Tibial nerve (tissue), 4 donors: ENCODE measurements at regions not wholly inside any gene's neighbourhood (a gene's known extent, or its start where the extent isn't known, plus 50 kb on each side); places are given as distances from the start of the nearest gene placed in this dataset.

Experiments used
- DNase-seq, 2 donors: peaks; one replicate each; pipeline ENCODE4 v3.0.0-alpha.2; 2019; ENCODE audit warnings: low spot score in 2 of 2
- H3K27ac ChIP-seq, 4 donors: fragments of 200-600 bp; sonication (generic) in 3 of 4; one replicate each; pipeline ENCODE4 v1.5.1; 2017 to 2019; ENCODE audit warnings: mild to moderate bottlenecking in 1 of 4
- H3K27me3 ChIP-seq, 2 donors: fragments of 200-600 bp; sonication (generic) in 1 of 2; one replicate each; pipeline versions ENCODE4 v1.5.1 to v1.6.0; 2017 to 2019
- H3K36me3 ChIP-seq, 3 donors: fragments of 200-600 bp; sonication (generic); one replicate each; pipeline ENCODE4 v1.5.1; 2018 to 2019
- H3K4me1 ChIP-seq, 4 donors: fragments of 200-600 bp; sonication (generic) in 3 of 4; one replicate each; pipeline ENCODE4 v1.5.1; 2017 to 2019
- H3K4me3 ChIP-seq, 4 donors: fragments of 200-600 bp; sonication (generic) in 3 of 4; one replicate each; pipeline ENCODE4 v1.5.1; 2017 to 2019; ENCODE audit warnings: mild to moderate bottlenecking in 1 of 4, moderate library complexity in 1 of 4
- H3K9me3 ChIP-seq, 4 donors: fragments of 200-600 bp; sonication (generic) in 3 of 4; one replicate each; pipeline ENCODE4 v1.5.1; 2017 to 2019
- EP300 ChIP-seq, 2 donors: sonication (generic); formaldehyde crosslinking; IDR thresholded peaks; one replicate each; pipeline ENCODE4 v1.6.1; 2017; ENCODE audit warnings: antibody characterized with exemption in 2 of 2, mild to moderate bottlenecking in 1 of 2
- POLR2A ChIP-seq, 2 donors: fragments of 450-650 bp; IDR thresholded peaks; one replicate each; pipeline ENCODE4 v1.6.1; 2017; ENCODE audit warnings: antibody characterized with exemption in 2 of 2, mild to moderate bottlenecking in 2 of 2, moderate library complexity in 2 of 2
- WGBS, 2 donors: methylation state at CpG; one replicate each; pipeline ENCODE4 v1.1.5; 2018; 5-methylcytosine and 5-hydroxymethylcytosine counted together
- TF ChIP-seq, protein P1 (sequence below), 5 experiments: fragments of 200-600 bp in 3 of 5; fragments of 450-650 bp in 2 of 5; sonication (generic) in 3 of 5; IDR thresholded peaks; one replicate each; pipeline ENCODE4 v1.5.1; 2016 to 2019; ENCODE audit warnings: antibody characterized with exemption in 5 of 5, mild to moderate bottlenecking in 3 of 5, moderate library complexity in 2 of 5

GRCh38 chrX:26670521-26670920 lies 454.6 kb downstream of the MAGEB5 start:
- 18 to 62% methylated on average over 1 of the region's 1 CpG for WGBS, 2 donors
- TF ChIP-seq EP300 (IDR thresholded peaks at IDR 0.05): no peak
- TF ChIP-seq, protein P1, sequence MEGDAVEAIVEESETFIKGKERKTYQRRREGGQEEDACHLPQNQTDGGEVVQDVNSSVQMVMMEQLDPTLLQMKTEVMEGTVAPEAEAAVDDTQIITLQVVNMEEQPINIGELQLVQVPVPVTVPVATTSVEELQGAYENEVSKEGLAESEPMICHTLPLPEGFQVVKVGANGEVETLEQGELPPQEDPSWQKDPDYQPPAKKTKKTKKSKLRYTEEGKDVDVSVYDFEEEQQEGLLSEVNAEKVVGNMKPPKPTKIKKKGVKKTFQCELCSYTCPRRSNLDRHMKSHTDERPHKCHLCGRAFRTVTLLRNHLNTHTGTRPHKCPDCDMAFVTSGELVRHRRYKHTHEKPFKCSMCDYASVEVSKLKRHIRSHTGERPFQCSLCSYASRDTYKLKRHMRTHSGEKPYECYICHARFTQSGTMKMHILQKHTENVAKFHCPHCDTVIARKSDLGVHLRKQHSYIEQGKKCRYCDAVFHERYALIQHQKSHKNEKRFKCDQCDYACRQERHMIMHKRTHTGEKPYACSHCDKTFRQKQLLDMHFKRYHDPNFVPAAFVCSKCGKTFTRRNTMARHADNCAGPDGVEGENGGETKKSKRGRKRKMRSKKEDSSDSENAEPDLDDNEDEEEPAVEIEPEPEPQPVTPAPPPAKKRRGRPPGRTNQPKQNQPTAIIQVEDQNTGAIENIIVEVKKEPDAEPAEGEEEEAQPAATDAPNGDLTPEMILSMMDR (IDR thresholded peaks at IDR 0.05): no peak
- no peak for TF ChIP-seq POLR2A (IDR thresholded peaks at IDR 0.05)
- Histone ChIP-seq H3K9me3 (no peaks in the 10 kb centered on the region), H3K36me3 (no peaks in the 10 kb centered on the region), H3K27me3 (no peaks in the 10 kb centered on the region), H3K4me1 (no peaks in the 10 kb centered on the region), H3K4me3 (no peak overlapping the region), H3K27ac (no peak overlapping the region)
- DNase-seq: no peak

DNA sequence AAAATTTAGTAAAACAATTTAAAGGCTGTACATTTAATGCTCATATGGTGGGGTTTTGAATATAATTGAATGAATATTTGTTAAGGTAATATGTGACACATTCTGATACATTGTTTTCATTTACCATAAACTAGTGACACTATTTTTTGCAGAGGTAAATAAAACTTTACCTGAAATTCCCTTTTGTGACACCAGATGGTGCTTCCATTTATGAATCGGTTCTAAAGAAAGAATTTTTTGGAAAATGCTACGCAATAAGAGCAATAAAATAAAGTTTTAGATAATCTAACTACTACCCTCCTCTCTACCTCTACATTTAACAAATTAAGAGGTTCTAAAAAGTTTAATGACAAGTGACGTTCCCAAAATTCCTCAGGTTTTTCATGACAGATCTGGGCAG lies 448.9 kb downstream of the MAGEB5 start:
- no peaks in the 10 kb centered on the region for H3K27me3 ChIP-seq
- H3K4me1 ChIP-seq: no peaks in the 10 kb centered on the region
- H3K4me3 ChIP-seq: no peak overlapping the region
- 80 to 82% methylated on average over 3 of the region's 3 CpGs for WGBS, 2 donors
- no peak overlapping the region for H3K27ac ChIP-seq
- TF ChIP-seq POLR2A (IDR thresholded peaks at IDR 0.05) (no peak), EP300 (IDR thresholded peaks at IDR 0.05) (no peak)
- TF ChIP-seq, protein P1 (IDR thresholded peaks at IDR 0.05): no peak
- H3K36me3 ChIP-seq: no peaks in the 10 kb centered on the region
- no peaks in the 10 kb centered on the region for H3K9me3 ChIP-seq
- no peak for DNase-seq

GRCh38 chrX:26653050-26653449 lies 437.1 kb downstream of the MAGEB5 start:
- no peaks in the 10 kb centered on the region for H3K36me3 ChIP-seq
- no peaks in the 10 kb centered on the region for H3K4me1 ChIP-seq
- no peak overlapping the region for H3K27ac ChIP-seq
- DNase-seq: no peak
- no peaks in the 10 kb centered on the region for H3K27me3 ChIP-seq
- peaks cover 0 to 26% (median 12%) of the 10 kb centered on the region in 4 donors for H3K9me3 ChIP-seq
- H3K4me3 ChIP-seq: no peak overlapping the region
- 75 to 83% methylated on average over 2 of the region's 2 CpGs for WGBS, 2 donors
- TF ChIP-seq EP300 (IDR thresholded peaks at IDR 0.05): no peak
- TF ChIP-seq, protein P1 (IDR thresholded peaks at IDR 0.05): no peak
- no peak for TF ChIP-seq POLR2A (IDR thresholded peaks at IDR 0.05)

- no peaks in the 10 kb centered on the region for H3K27me3 ChIP-seq
- no peak for DNase-seq
- no peak overlapping the region for H3K4me3 ChIP-seq
- no peaks in the 10 kb centered on the region for H3K36me3 ChIP-seq
- TF ChIP-seq, protein P1 (IDR thresholded peaks at IDR 0.05): no peak
- TF ChIP-seq EP300 (IDR thresholded peaks at IDR 0.05) (no peak), POLR2A (IDR thresholded peaks at IDR 0.05) (no peak)
- H3K9me3 ChIP-seq: peaks cover 0 to 26% (median 12%) of the 10 kb centered on the region in 4 donors
- no peaks in the 10 kb centered on the region for H3K4me1 ChIP-seq
- H3K27ac ChIP-seq: no peak overlapping the region
Measured at GRCh38 chrX:26651755-26652154, 435.8 kb downstream of the MAGEB5 start.

GRCh38 chrX:26649534-26649933 lies 433.6 kb downstream of the MAGEB5 start:
- WGBS, 2 donors: 38 to 56% methylated on average over 7 of the region's 7 CpGs
- TF ChIP-seq, protein P1 (IDR thresholded peaks at IDR 0.05): peak in 1 of 5 experiments; percentile 11
- TF ChIP-seq EP300 (IDR thresholded peaks at IDR 0.05): no peak

More at GRCh38 chrX:26649534-26649933, 433.6 kb downstream of the MAGEB5 start:
- Histone ChIP-seq H3K9me3 (peaks cover 0 to 25% (median 12%) of the 10 kb centered on the region in 4 donors), H3K27ac (no peak overlapping the region), H3K36me3 (no peaks in the 10 kb centered on the region), H3K4me1 (no peaks in the 10 kb centered on the region), H3K4me3 (no peak overlapping the region), H3K27me3 (no peaks in the 10 kb centered on the region)
- DNase-seq: no peak
